ENCODE measurements at regions not wholly inside any gene's neighbourhood (a gene's known extent, or its start where the extent isn't known, plus 50 kb on each side); places are given as distances from the start of the nearest gene placed in this dataset.

- TF ChIP-seq CTCF (IDR thresholded peaks at IDR 0.05) (no peak), EZH2phosphoT487 (IDR thresholded peaks at IDR 0.05) (no peak)
Observed at GRCh38 chr9:633461-633860, 208.0 kb upstream of the DMRT1 start.
